GM19455 (cell line): ENCODE measurements at regions not wholly inside any gene's neighbourhood (a gene's known extent, or its start where the extent isn't known, plus 50 kb on each side); places are given as distances from the start of the nearest gene placed in this dataset.

Experiments
- ATAC-seq: cut with Tn5 transposase; IDR thresholded peaks from one replicate; pipeline ENCODE4 v1.9.1; 2021; ENCODE audit not compliant: unreplicated experiment

DNA sequence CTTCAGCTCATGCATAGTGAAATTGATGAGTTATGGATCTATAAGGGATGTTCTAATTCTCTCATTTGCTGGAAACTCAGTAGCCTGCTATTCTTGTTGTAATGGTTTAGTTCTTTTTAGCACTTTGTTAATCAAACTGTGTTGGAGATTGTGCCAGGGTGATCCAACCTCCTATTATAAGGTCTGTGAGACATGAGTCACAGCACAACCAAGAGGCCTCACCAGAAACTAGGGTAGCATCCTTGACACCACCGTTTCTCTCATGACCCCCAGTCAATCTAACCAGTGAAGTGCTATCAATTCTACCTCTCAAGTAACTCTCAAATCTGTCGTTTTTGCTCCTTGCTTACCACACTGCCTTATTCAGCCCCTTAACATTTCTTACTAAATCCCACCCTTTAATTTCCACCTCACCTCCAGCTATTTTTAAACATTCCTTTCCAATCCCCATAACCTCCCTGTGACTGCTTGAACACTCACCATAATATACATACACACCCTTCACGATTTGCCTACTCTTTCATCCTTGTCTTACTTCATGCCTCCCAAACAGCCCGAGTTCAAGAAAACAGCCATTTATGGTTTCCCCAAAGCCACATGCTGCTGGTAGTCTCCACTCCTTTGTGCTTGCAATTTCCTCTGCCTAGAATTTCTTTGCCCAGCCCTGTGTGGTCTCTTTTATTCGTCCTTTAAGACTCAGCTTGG lies 53.9 kb upstream of the NUDT4 start:
- ATAC-seq: no peak

DNA sequence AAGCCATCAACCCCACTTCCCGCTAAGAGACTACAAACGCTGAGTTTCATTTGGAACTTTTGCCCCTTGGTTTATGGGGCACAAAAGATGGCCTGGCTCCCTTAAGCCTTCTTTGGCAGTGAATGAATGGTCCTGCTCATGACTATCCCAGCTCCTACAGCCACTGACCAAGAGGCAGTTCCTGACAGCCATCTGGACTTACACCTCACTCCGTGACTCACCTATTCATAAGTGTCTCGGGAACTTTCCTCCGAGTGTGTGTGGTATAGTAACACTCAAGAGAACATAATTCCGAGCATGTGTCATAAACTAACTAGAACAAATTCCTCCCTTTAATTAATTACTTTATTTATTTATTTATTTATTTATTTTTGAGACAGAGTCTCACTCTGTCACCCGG lies 51.9 kb upstream of the NUDT4 start:
- ATAC-seq: no peak
